Right lung (tissue), 2 donors: ENCODE measurements at regions not wholly inside any gene's neighbourhood (a gene's known extent, or its start where the extent isn't known, plus 50 kb on each side); places are given as distances from the start of the nearest gene placed in this dataset.

Experiments used
- DNase-seq, 2 donors: peaks; one replicate each; pipeline ENCODE4 v3.0.0-alpha.2; 2013

DNA sequence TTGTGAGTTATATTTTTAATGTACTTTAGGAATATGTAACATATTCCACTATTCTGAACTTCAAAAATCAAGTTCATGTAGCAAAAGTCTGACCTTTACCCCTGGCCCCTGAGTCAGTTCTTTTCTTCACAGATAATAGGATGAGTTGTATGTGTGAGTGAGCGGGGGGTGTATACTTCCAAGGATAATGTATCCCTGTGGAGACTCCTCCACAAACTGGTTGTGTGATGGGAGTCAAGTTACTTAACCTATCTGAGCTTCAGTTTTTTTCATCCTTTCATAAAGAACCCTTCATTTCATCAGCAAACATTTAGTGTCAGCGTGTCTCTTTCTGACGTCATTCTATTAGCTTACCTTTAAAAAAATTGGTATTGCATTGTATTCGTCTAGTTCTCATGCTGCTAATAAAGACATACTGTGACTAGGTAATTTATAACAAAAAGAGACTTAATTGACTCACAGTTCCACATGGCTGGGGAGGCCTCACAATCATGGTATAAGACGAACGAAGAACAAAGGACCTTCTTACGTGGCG, 288.1 kb upstream of the GPC6 start:
- no peak for DNase-seq

DNA sequence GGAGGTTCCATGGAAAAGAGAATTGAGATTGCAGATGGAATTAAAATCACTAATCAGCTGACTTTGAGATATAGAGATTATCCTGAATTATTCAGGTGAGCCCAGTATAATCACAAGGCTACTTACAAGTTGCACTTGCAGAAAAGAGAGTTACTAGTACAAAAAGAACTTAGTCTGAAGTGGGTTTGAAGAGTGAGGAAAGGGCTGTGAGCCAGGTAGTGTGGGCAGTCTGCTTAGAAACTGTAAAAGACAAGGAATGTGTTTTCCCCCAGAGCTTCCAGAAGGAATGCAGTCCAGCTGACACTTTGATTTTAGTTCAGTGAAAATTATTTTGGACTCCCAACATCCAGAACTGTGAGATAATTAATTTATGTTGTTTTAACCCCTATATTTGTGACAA, 285.4 kb upstream of the GPC6 start:
- DNase-seq, result no peak

DNA sequence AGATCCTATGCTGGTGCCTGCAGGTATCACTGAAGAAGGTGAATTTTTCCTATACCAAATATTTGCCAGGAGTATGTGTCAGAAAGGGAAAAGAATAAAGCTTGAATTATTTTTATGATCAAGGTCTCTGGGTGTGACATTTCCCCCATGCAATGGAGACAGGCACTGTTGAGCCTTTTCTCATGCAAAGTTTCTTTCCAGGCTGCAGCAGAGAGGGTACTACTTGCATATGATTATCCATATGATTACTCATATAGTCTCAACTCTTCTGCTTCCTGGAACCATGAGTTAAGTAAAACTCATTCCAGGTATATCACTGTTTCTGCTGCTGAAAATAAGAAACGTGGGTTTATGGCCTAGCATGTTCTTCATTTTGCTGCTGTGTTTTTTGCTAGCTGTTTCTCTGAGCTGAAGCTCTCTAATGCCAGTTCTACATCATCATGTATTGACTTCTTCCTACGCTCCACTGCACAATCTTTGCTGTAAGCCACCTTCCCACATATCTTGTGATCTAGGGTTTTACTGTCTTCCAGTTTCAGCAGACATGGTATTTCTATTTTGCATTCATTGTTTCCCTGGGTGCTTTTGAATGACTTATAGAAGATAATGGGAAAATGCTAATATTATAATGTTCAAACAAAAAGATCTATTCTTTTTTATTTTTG, 278.7 kb upstream of the GPC6 start:
- no peak for DNase-seq

- DNase-seq, result no peak
Observed at GRCh38 chr13:92950771-92951170, 275.8 kb upstream of the GPC6 start.

DNA sequence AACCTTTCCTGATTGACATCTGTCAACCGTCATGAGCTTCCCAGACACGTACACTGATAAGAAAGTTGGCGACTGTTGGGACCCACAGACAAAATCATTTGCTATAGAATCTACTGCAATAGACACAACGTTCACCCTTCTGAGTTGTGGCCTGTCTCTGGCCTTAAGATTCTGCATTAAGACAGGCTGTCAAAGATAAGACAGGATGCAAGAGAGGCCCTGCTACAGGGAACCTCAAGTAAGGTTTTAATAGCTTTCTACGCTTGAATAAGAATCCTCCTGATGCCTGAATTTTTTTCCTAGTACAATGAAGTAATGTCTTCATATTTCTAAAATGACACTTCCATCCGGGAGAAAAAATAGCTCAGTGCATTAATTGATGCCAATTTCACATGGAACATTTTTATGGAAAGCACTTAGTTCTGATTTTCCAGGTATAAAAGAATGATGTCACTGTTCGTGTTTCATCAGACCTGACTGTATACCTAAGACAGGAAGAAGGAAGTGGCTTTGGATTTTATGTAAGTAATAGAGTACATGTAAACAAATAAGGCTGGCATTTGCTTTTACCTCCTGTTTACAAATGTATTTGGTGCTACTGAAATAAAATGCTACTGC, 275.2 kb upstream of the GPC6 start:
- no peak for DNase-seq

- DNase-seq, result no peak
Observed at GRCh38 chr13:92952161-92952560, 274.4 kb upstream of the GPC6 start.

GRCh38 chr13:92954746-92955145, 271.9 kb upstream of the GPC6 start:
- DNase-seq, result no peak

DNA sequence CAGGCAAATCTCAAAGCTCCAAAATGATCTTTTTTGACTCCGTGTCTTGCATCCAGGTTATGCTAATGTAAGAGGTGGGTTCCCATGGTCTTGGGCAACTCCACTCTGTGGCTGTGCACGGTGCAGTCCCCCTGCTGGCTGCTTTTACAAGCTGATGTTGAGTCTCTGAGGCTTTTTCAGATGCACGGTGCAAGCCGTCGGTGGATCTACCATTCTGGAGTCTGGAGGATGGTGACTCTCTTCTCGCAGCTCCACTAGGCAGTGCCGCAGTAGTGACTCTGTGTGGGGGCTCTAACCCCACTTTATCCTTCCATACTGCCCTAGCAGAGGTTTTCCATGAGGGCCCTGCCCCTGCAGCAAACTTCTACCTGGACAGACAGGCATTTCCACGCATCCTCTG, 266.8 kb upstream of the GPC6 start:
- no peak for DNase-seq

- no peak for DNase-seq
Observed at GRCh38 chr13:92963029-92963428, 263.6 kb upstream of the GPC6 start.

GRCh38 chr13:92966341-92966740, 260.3 kb upstream of the GPC6 start:
- no peak for DNase-seq

GRCh38 chr13:92966900-92967299, 259.7 kb upstream of the GPC6 start:
- no peak for DNase-seq

- DNase-seq, result no peak
Observed at GRCh38 chr13:92967923-92968322, 258.7 kb upstream of the GPC6 start.

GRCh38 chr13:92972751-92973150, 253.9 kb upstream of the GPC6 start:
- no peak for DNase-seq

GRCh38 chr13:92974905-92975429, 251.6 kb upstream of the GPC6 start:
- no peak for DNase-seq

GRCh38 chr13:92976657-92977056, 249.9 kb upstream of the GPC6 start:
- DNase-seq, result no peak

- DNase-seq, result no peak
Observed at GRCh38 chr13:92984151-92984550, 242.5 kb upstream of the GPC6 start.

- no peak for DNase-seq
Observed at GRCh38 chr13:92989301-92989700, 237.3 kb upstream of the GPC6 start.

GRCh38 chr13:92991692-92992091, 234.9 kb upstream of the GPC6 start:
- no peak for DNase-seq

DNA sequence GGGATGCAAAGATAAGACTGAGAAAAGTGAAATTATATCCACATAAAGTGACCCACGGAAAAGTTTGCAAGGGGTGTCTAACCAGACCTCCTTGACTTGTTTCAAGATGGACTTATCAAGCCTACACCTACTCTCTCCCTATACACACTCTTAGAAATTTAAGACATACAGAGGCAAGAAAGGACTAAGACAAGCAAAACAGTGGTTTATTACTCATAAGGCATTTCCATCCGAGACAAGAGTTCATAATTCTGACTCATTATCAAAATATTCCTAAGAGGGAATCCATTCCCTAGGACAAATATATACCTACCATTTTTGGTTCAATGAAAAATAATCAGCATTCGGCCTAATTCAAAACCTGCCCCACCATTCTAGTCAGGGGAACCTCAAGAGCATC, 232.6 kb upstream of the GPC6 start:
- DNase-seq, result no peak

DNA sequence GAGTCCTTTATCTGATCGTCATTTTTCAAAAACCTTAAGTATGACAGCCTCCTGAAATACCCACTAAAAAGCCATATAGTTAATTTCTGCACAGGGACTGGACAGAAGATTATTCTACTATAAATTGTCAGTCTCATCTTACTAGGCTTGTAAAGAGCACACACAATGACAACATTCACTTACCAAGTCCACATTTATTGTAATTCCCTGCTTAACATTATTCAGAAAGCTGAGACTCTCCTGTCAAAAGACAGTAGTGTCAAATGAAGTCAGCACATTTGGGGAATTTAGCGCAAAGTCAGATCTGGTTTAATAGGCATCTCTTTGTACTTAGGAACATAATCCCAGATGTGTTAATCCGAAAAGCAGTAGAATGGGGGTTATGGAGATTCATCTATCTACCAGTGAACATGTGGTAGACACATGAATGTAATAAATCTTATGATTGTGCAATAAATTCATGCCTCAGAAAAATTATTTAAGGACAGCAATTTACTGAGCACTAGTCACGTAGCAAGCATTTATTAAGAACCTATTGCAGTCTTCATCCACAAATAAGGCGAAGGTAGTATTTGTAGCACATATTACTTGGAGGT, 224.6 kb upstream of the GPC6 start:
- DNase-seq, result no peak

GRCh38 chr13:93003531-93003930, 223.1 kb upstream of the GPC6 start:
- no peak for DNase-seq

- DNase-seq, result no peak
Observed at GRCh38 chr13:93004919-93005318, 221.7 kb upstream of the GPC6 start.

- DNase-seq, result no peak
Observed at GRCh38 chr13:93007928-93008327, 218.7 kb upstream of the GPC6 start.
